SK-N-SH (cell line): ENCODE measurements at regions not wholly inside any gene's neighbourhood (a gene's known extent, or its start where the extent isn't known, plus 50 kb on each side); places are given as distances from the start of the nearest gene placed in this dataset.

Source experiments
- CTCF ChIA-PET: fragments of 300-600, 350-600 bp; formaldehyde crosslinking; extraction: SDS; loops from one replicate; lab custom pipeline; 2021; lab: Yijun Ruan, JAX
- POLR2A ChIA-PET: fragments of 350-600 bp; sonication (Branson Sonifier 250); formaldehyde crosslinking; extraction: SDS; loops from one replicate; lab custom pipeline; 2020; ENCODE audit warnings: antibody characterized with exemption, inconsistent platforms; lab: Yijun Ruan, JAX
- DNase-seq: peaks from one replicate; pipeline ENCODE4 v3.0.0; 2012
- H2AFZ ChIP-seq: fragments of 200-600 bp; sonication (generic); 2 replicates; pipeline ENCODE4 v1.8.1; 2016; ENCODE audit warnings: antibody characterized with exemption, mild to moderate bottlenecking, low read depth
- H3F3A ChIP-seq: fragments of 200-600 bp; sonication (generic); replicated peaks from 2 replicates; pipeline ENCODE3; 2016; ENCODE audit warnings: antibody characterized with exemption, mild to moderate bottlenecking; ENCODE audit not compliant: insufficient read depth
- H3K27ac ChIP-seq, 2 experiments: fragments of 200-500 bp in 1 of 2; fragments of 200-600 bp in 1 of 2; sonication (Bioruptor generic) in 1 of 2; sonication (generic), shearing (Covaris generic) in 1 of 2; 2 replicates each; pipeline versions ENCODE4 v1.5.1 to v1.6.1; 2014 to 2016; ENCODE audit warnings: low read depth in 2 of 2, inconsistent platforms in 1 of 2, low read length in 1 of 2, mild to moderate bottlenecking in 1 of 2, mixed read lengths in 1 of 2
- H3K27me3 ChIP-seq: fragments of 200-600 bp; sonication (generic), shearing (Covaris generic); 2 replicates; pipeline ENCODE4 v1.6.1; 2016; ENCODE audit warnings: mixed run types; ENCODE audit not compliant: insufficient read depth
- H3K36me3 ChIP-seq, 2 experiments: fragments of 200-500 bp in 1 of 2; fragments of 200-600 bp in 1 of 2; sonication (Bioruptor generic) in 1 of 2; sonication (generic) in 1 of 2; replicated peaks in 1 of 2; 2 replicates each; pipeline versions ENCODE3 to v1.5.1; 2014 to 2016; ENCODE audit warnings: low read length in 1 of 2, mild to moderate bottlenecking in 1 of 2; ENCODE audit not compliant: insufficient read depth in 2 of 2, control insufficient read depth in 1 of 2
- H3K4me1 ChIP-seq, 2 experiments: fragments of 200-500 bp in 1 of 2; fragments of 200-600 bp in 1 of 2; sonication (Bioruptor generic) in 1 of 2; sonication (generic), shearing (Covaris generic) in 1 of 2; 2 replicates each; pipeline versions ENCODE4 v1.5.1 to v1.6.1; 2014 to 2016; ENCODE audit warnings: low read depth in 1 of 2, low read length in 1 of 2, mixed run types in 1 of 2; ENCODE audit not compliant: insufficient read depth in 2 of 2, control insufficient read depth in 1 of 2
- H3K4me2 ChIP-seq: fragments of 200-600 bp; sonication (generic), shearing (Covaris generic); 2 replicates; pipeline ENCODE4 v1.6.1; 2017; ENCODE audit warnings: mixed run types
- H3K4me3 ChIP-seq, 2 experiments: fragments of 200-500 bp in 1 of 2; fragments of 200-600 bp in 1 of 2; sonication (Bioruptor generic) in 1 of 2; sonication (generic), shearing (Covaris generic) in 1 of 2; 2 replicates each; pipeline versions ENCODE4 v1.5.1 to v1.8.1; 2014 to 2016; ENCODE audit warnings: low read depth in 2 of 2, inconsistent platforms in 1 of 2, low read length in 1 of 2, mild to moderate bottlenecking in 1 of 2, mixed read lengths in 1 of 2, moderate library complexity in 1 of 2
- H3K79me2 ChIP-seq: fragments of 200-600 bp; sonication (generic); 2 replicates; pipeline ENCODE4 v1.8.1; 2017; ENCODE audit warnings: mild to moderate bottlenecking; ENCODE audit not compliant: insufficient read depth
- H3K9ac ChIP-seq: fragments of 200-600 bp; sonication (generic); 2 replicates; pipeline ENCODE4 v1.6.1; 2017; ENCODE audit warnings: mixed run types
- H3K9me2 ChIP-seq: fragments of 200-600 bp; sonication (generic); 2 replicates; pipeline ENCODE4 v1.6.1; 2017; ENCODE audit warnings: mixed run types
- H3K9me3 ChIP-seq: fragments of 200-600 bp; sonication (generic); 2 replicates; pipeline ENCODE4 v1.6.1; 2017; ENCODE audit warnings: mixed run types, mild to moderate bottlenecking, moderate library complexity
- H4K20me1 ChIP-seq: fragments of 200-600 bp; sonication (generic); 2 replicates; pipeline ENCODE4 v1.6.1; 2017; ENCODE audit warnings: mild to moderate bottlenecking, mixed run types; ENCODE audit not compliant: insufficient read depth
- CHD2 ChIP-seq: fragments of 150-350 bp; IDR thresholded peaks from 2 replicates; pipeline ENCODE4 v1.6.1; 2018; ENCODE audit warnings: low read length; ENCODE audit not compliant: partially characterized antibody
- ELF1 ChIP-seq: IDR thresholded peaks from 2 replicates; pipeline ENCODE4 v1.4.0; 2012
- EP300 ChIP-seq, 2 experiments: IDR thresholded peaks; 2 replicates each; pipeline versions ENCODE4 v1.4.0 to v1.6.1; 2012; ENCODE audit warnings: borderline replicate concordance in 1 of 2, low read depth in 1 of 2, low read length in 1 of 2
- EZH2phosphoT487 ChIP-seq: fragments of 200-600 bp; sonication (generic); IDR thresholded peaks from 2 replicates; pipeline ENCODE4 v1.6.1; 2017; ENCODE audit warnings: low read depth, mixed run types, mild to moderate bottlenecking, antibody characterized with exemption, moderate library complexity, borderline replicate concordance
- FOSL2 ChIP-seq: IDR thresholded peaks from 2 replicates; pipeline ENCODE4 v1.4.0; 2012; ENCODE audit warnings: low read depth, mild to moderate bottlenecking, moderate library complexity, borderline replicate concordance
- FOXJ3 ChIP-seq: sonication (generic); formaldehyde crosslinking; IDR thresholded peaks from 2 replicates; pipeline ENCODE4 v1.5.1; 2020; ENCODE audit warnings: mild to moderate bottlenecking, missing genetic modification reagents
- FOXM1 ChIP-seq: IDR thresholded peaks from 2 replicates; pipeline ENCODE4 v1.4.0; 2012; ENCODE audit warnings: low read depth, mild to moderate bottlenecking
- GABPA ChIP-seq: IDR thresholded peaks from 2 replicates; pipeline ENCODE4 v1.4.0; 2012; ENCODE audit warnings: low read depth, mild to moderate bottlenecking
- MEF2A ChIP-seq: IDR thresholded peaks from 2 replicates; pipeline ENCODE4 v1.4.0; 2012; ENCODE audit warnings: low read depth, borderline replicate concordance
- NFIC ChIP-seq: IDR thresholded peaks from 2 replicates; pipeline ENCODE4 v1.4.0; 2012; ENCODE audit warnings: borderline replicate concordance
- RAD21 ChIP-seq: IDR thresholded peaks from 2 replicates; pipeline ENCODE4 v1.6.1; 2012; ENCODE audit warnings: mild to moderate bottlenecking, low read length
- RFX5 ChIP-seq: IDR thresholded peaks from 2 replicates; pipeline ENCODE4 v1.6.1; 2012; ENCODE audit warnings: mild to moderate bottlenecking, improper control_type of control experiment, low read length
- SIN3A ChIP-seq: IDR thresholded peaks from 2 replicates; pipeline ENCODE4 v1.6.1; 2012; ENCODE audit warnings: low read depth, mild to moderate bottlenecking, low read length, moderate library complexity, borderline replicate concordance
- TAF1 ChIP-seq: IDR thresholded peaks from 2 replicates; pipeline ENCODE4 v1.6.1; 2012; ENCODE audit warnings: low read depth, mild to moderate bottlenecking, low read length, moderate library complexity, borderline replicate concordance
- YY1 ChIP-seq: IDR thresholded peaks from 2 replicates; pipeline ENCODE4 v1.4.0; 2012; ENCODE audit warnings: low read depth, mild to moderate bottlenecking
- WGBS: methylation state at CpG from one replicate; pipeline ENCODE4 v1.1.6; 2017; ENCODE audit warnings: low lambda C conversion rate; 5-methylcytosine and 5-hydroxymethylcytosine counted together
- TF ChIP-seq, protein P1 (sequence below): IDR thresholded peaks from 2 replicates; pipeline ENCODE4 v1.4.0; 2012; ENCODE audit warnings: low read depth
- TF ChIP-seq, protein P2 (sequence below): fragments of 200-600 bp; sonication (generic); IDR thresholded peaks from 2 replicates; pipeline ENCODE4 v1.6.1; 2017; ENCODE audit warnings: antibody characterized with exemption, mild to moderate bottlenecking, moderate library complexity
- TF ChIP-seq, protein P3 (sequence below): fragments of 150-350 bp; IDR thresholded peaks from 2 replicates; pipeline ENCODE4 v1.6.1; 2016; ENCODE audit warnings: mild to moderate bottlenecking, low read depth, low read length
- TF ChIP-seq, protein P4 (sequence below): fragments of 150-350 bp; IDR thresholded peaks from 2 replicates; pipeline ENCODE4 v1.6.1; 2017; ENCODE audit warnings: antibody characterized with exemption, low read length, low read depth, borderline replicate concordance

DNA sequence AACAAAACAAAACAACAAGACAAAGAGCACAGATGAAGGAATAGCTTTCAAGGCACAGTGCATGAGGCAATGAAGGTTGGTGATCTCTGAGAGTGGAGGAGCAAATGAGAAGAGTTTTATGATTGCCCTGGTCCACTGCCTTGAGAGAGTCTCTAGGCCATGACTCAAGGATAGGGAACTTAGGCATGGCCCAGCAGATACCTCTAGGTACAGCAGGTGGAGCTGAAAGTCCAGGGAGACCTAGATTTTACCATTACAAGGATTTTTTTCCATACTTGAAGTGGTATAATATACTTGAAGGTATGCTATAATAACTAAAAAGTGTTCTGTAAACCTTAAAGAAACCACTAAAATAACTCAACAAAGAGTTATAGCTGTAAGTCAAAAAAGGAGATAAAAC, 239.5 kb upstream of the KLHL29 start:
- Histone ChIP-seq H4K20me1 (no peaks in the 10 kb centered on the region), H3K9ac (no peak overlapping the region)
- CTCF ChIA-PET, result interaction anchor here (0.6 kb wide), 1 partner anchor 100 kb away, joined by 3 read pairs; no protein-coding TSS in a partner anchor
- TF ChIP-seq YY1 (no peak), CHD2 (no peak), MEF2A (no peak)
- TF ChIP-seq, all 33 proteins: peak for 0
- DNase-seq, result no peak
- H3K4me3 ChIP-seq, result no peak overlapping the region
- no peak overlapping the region for H3K4me2 ChIP-seq
- no peaks in the 10 kb centered on the region for H3F3A ChIP-seq
- H3K36me3 ChIP-seq, result no peaks in the 10 kb centered on the region
- POLR2A ChIA-PET, result no interaction called here
- no peaks in the 10 kb centered on the region for H3K9me3 ChIP-seq
- H3K9me2 ChIP-seq, result no peaks in the 10 kb centered on the region
- no peaks in the 10 kb centered on the region for H3K27me3 ChIP-seq
- H3K79me2 ChIP-seq, result no peaks in the 10 kb centered on the region
- H3K27ac ChIP-seq, result no peak overlapping the region
- H2AFZ ChIP-seq, result no peak overlapping the region
- peaks cover 0 to 4% of the 10 kb centered on the region in 2 experiments; a peak in 1 of 4 replicates for H3K4me1 ChIP-seq

DNA sequence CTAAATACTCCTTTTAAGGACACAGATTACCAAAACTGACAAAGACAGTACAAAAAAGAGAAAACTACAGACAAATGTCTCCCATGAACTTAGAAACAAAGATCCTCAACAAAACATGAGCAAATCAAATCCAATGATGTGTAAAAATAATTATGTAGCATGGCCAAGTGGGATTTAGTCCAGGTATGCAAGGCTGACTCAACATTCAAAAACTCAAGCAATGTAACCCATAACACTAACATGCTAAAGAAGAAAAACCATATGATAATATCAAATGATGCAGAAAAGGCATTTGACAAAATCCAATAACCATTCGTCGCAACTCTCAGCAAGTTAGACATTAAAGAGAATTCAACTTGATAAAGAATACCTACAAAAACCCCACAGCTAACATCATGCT, 239.0 kb upstream of the KLHL29 start:
- H2AFZ ChIP-seq, result no peak overlapping the region
- WGBS, result 67% methylated on average over 2 of the region's 2 CpGs
- no peaks in the 10 kb centered on the region for H3K36me3 ChIP-seq
- DNase-seq, result no peak
- POLR2A ChIA-PET, result no interaction called here
- no peaks in the 10 kb centered on the region for H3F3A ChIP-seq
- H3K4me1 ChIP-seq, result peaks cover 0 to 4% of the 10 kb centered on the region in 2 experiments; a peak in 1 of 4 replicates
- no peaks in the 10 kb centered on the region for H3K79me2 ChIP-seq
- H4K20me1 ChIP-seq, result no peaks in the 10 kb centered on the region
- no peak overlapping the region for H3K9ac ChIP-seq
- no peaks in the 10 kb centered on the region for H3K9me2 ChIP-seq
- H3K27me3 ChIP-seq, result no peaks in the 10 kb centered on the region
- no peak for TF ChIP-seq NFIC
- TF ChIP-seq, protein P1, sequence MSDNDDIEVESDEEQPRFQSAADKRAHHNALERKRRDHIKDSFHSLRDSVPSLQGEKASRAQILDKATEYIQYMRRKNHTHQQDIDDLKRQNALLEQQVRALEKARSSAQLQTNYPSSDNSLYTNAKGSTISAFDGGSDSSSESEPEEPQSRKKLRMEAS, result no peak
- TF ChIP-seq EP300 (IDR thresholded peaks at IDR 0.05; ENCODE audit: borderline replicate concordance in 1 of 2, low read depth in 1 of 2, low read length in 1 of 2), result no peak
- TF ChIP-seq, protein P2, sequence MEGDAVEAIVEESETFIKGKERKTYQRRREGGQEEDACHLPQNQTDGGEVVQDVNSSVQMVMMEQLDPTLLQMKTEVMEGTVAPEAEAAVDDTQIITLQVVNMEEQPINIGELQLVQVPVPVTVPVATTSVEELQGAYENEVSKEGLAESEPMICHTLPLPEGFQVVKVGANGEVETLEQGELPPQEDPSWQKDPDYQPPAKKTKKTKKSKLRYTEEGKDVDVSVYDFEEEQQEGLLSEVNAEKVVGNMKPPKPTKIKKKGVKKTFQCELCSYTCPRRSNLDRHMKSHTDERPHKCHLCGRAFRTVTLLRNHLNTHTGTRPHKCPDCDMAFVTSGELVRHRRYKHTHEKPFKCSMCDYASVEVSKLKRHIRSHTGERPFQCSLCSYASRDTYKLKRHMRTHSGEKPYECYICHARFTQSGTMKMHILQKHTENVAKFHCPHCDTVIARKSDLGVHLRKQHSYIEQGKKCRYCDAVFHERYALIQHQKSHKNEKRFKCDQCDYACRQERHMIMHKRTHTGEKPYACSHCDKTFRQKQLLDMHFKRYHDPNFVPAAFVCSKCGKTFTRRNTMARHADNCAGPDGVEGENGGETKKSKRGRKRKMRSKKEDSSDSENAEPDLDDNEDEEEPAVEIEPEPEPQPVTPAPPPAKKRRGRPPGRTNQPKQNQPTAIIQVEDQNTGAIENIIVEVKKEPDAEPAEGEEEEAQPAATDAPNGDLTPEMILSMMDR, result no peak
- no peak for TF ChIP-seq FOXJ3 (CRISPR knock-in tag)
- TF ChIP-seq, protein P3, sequence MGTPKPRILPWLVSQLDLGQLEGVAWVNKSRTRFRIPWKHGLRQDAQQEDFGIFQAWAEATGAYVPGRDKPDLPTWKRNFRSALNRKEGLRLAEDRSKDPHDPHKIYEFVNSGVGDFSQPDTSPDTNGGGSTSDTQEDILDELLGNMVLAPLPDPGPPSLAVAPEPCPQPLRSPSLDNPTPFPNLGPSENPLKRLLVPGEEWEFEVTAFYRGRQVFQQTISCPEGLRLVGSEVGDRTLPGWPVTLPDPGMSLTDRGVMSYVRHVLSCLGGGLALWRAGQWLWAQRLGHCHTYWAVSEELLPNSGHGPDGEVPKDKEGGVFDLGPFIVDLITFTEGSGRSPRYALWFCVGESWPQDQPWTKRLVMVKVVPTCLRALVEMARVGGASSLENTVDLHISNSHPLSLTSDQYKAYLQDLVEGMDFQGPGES, result no peak
- TF ChIP-seq ELF1, result no peak
- TF ChIP-seq SIN3A, result no peak
- TF ChIP-seq, protein P4, sequence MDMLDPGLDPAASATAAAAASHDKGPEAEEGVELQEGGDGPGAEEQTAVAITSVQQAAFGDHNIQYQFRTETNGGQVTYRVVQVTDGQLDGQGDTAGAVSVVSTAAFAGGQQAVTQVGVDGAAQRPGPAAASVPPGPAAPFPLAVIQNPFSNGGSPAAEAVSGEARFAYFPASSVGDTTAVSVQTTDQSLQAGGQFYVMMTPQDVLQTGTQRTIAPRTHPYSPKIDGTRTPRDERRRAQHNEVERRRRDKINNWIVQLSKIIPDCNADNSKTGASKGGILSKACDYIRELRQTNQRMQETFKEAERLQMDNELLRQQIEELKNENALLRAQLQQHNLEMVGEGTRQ, result no peak
- TF ChIP-seq YY1, result no peak
- TF ChIP-seq EZH2phosphoT487, result no peak
- TF ChIP-seq FOXM1, result no peak
- no peak for TF ChIP-seq TAF1
- TF ChIP-seq GABPA, result no peak
- TF ChIP-seq RFX5, result no peak
- no peak for TF ChIP-seq RAD21
- TF ChIP-seq FOSL2, result no peak
- CTCF ChIA-PET, result no interaction called here
- no peak overlapping the region for H3K4me3 ChIP-seq
- H3K27ac ChIP-seq, result no peak overlapping the region
- no peak overlapping the region for H3K4me2 ChIP-seq
- no peaks in the 10 kb centered on the region for H3K9me3 ChIP-seq
